GM12873 (cell line): ENCODE measurements at regions not wholly inside any gene's neighbourhood (a gene's known extent, or its start where the extent isn't known, plus 50 kb on each side); places are given as distances from the start of the nearest gene placed in this dataset.

Source experiments
- TF ChIP-seq, protein P1 (sequence below): IDR thresholded peaks from 2 replicates; pipeline ENCODE4 v1.5.1; 2012; ENCODE audit warnings: low read depth, mild to moderate bottlenecking, moderate library complexity, low read length, control low read depth; ENCODE audit not compliant: insufficient read depth; ENCODE audit errors: missing control alignments

DNA sequence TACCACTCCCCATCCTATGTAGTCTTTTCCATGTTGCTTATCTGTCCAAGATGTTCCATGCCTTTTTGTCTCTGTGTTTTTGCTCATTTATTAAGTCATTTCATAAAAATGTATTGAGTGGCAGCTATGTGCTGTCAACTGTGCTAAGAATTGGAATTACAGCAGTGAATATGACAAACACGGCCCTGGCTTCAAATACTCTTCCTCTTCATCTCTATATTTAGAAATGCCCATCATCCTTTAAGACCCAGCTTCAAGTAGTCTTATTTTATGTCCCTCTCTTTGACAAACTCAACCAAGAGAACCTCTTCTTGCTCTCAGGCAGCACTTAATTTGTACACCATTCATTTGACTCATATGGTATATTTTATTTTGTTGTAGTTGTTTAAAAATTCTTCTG, 55.4 kb upstream of the AMOT start:
- TF ChIP-seq, protein P1, sequence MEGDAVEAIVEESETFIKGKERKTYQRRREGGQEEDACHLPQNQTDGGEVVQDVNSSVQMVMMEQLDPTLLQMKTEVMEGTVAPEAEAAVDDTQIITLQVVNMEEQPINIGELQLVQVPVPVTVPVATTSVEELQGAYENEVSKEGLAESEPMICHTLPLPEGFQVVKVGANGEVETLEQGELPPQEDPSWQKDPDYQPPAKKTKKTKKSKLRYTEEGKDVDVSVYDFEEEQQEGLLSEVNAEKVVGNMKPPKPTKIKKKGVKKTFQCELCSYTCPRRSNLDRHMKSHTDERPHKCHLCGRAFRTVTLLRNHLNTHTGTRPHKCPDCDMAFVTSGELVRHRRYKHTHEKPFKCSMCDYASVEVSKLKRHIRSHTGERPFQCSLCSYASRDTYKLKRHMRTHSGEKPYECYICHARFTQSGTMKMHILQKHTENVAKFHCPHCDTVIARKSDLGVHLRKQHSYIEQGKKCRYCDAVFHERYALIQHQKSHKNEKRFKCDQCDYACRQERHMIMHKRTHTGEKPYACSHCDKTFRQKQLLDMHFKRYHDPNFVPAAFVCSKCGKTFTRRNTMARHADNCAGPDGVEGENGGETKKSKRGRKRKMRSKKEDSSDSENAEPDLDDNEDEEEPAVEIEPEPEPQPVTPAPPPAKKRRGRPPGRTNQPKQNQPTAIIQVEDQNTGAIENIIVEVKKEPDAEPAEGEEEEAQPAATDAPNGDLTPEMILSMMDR: no peak
